CD4-positive, alpha-beta T cell (primary cell): ENCODE measurements at regions not wholly inside any gene's neighbourhood (a gene's known extent, or its start where the extent isn't known, plus 50 kb on each side); places are given as distances from the start of the nearest gene placed in this dataset.

ENCODE experiments used
- ATAC-seq: fragments of 200-7000 bp; cut with Tn5 transposase; one replicate; pipeline ENCODE4 v1.10.0; 2022; ENCODE audit warnings: mild to moderate bottlenecking; ENCODE audit not compliant: poor library complexity
- CTCF ChIA-PET: fragments of 350-600 bp; sonication (Branson Sonifier 250); formaldehyde crosslinking; loops from one replicate; lab custom pipeline; 2021; ENCODE audit warnings: antibody characterized with exemption, inconsistent platforms; lab: Charles Lee
- POLR2A ChIA-PET: fragments of 350-600 bp; sonication (Branson Sonifier 250); formaldehyde crosslinking; loops from one replicate; lab custom pipeline; 2021; ENCODE audit warnings: antibody characterized with exemption, inconsistent platforms; lab: Charles Lee
- DNase-seq, 14 experiments: peaks; one replicate each; pipeline ENCODE4 v3.0.0-alpha.2; 2013 to 2020; ENCODE audit warnings: mixed read lengths in 2 of 14
- H3K27ac ChIP-seq, 2 donors: one replicate each; pipeline versions ENCODE4 v1.5.1 to v1.7.0; 2013; ENCODE audit warnings: low read length in 2 of 2, low read depth in 1 of 2, mild to moderate bottlenecking in 1 of 2
- H3K27me3 ChIP-seq, 2 experiments: 1 replicate in 1 of 2; 2 replicates in 1 of 2; pipeline versions ENCODE4 v1.6.1 to v1.7.0; 2013; ENCODE audit warnings: low read length in 2 of 2, control low read depth in 1 of 2, mild to moderate bottlenecking in 1 of 2, moderate library complexity in 1 of 2; ENCODE audit not compliant: insufficient read depth in 2 of 2, control insufficient read depth in 1 of 2
- H3K36me3 ChIP-seq: one replicate; pipeline ENCODE4 v1.6.1; 2013; ENCODE audit warnings: low read length, control low read depth; ENCODE audit not compliant: insufficient read depth
- H3K4me1 ChIP-seq: one replicate; pipeline ENCODE4 v1.6.1; 2013; ENCODE audit warnings: low read length, control low read depth; ENCODE audit not compliant: insufficient read depth
- H3K4me3 ChIP-seq: one replicate; pipeline ENCODE4 v1.5.1; 2013; ENCODE audit warnings: mild to moderate bottlenecking, low read length, moderate library complexity
- H3K9me3 ChIP-seq, 2 experiments: 1 replicate in 1 of 2; 2 replicates in 1 of 2; pipeline versions ENCODE4 v1.6.1 to v1.7.0; 2013; ENCODE audit warnings: low read length in 2 of 2, mild to moderate bottlenecking in 2 of 2, control low read depth in 1 of 2, moderate library complexity in 1 of 2; ENCODE audit not compliant: control insufficient read depth in 1 of 2, insufficient read depth in 1 of 2
- H3K27ac Mint-ChIP-seq: one replicate; pipeline ENCODE4 v1.8.0; 2020; ENCODE audit warnings: mixed read lengths
- H3K27me3 Mint-ChIP-seq: one replicate; pipeline ENCODE4 v1.8.0; 2021; ENCODE audit warnings: mixed read lengths
- H3K36me3 Mint-ChIP-seq: one replicate; pipeline ENCODE4 v1.8.0; 2021; ENCODE audit warnings: low read depth, mixed read lengths
- H3K4me1 Mint-ChIP-seq: one replicate; pipeline ENCODE4 v1.8.0; 2021; ENCODE audit warnings: low read depth, mixed read lengths
- H3K4me3 Mint-ChIP-seq: one replicate; pipeline ENCODE4 v1.8.0; 2020; ENCODE audit warnings: mild to moderate bottlenecking, mixed read lengths
- H3K9me3 Mint-ChIP-seq: one replicate; pipeline ENCODE4 v1.8.0; 2020; ENCODE audit warnings: mixed read lengths
- CTCF ChIP-seq: fragments of 200-600 bp; IDR thresholded peaks from one replicate; pipeline ENCODE4 v1.8.0; 2022; ENCODE audit warnings: antibody characterized with exemption, mild to moderate bottlenecking
- intact Hi-C, 2 experiments: fragments of 100-400 bp; cut with DNase I in 1 of 2; cut with micrococcal nuclease in 1 of 2; formaldehyde crosslinking; loops; one replicate each; pipeline versions ENCODE4 v1.15.1 to v1.9.0; 2023 to 2025; cut with DNase I, micrococcal nuclease

- CTCF ChIA-PET, result no interaction called here
- peaks cover 8% of the 10 kb centered on the region for H3K9me3 Mint-ChIP-seq
Observed at GRCh38 chr9:23229890-23230317, 596.1 kb downstream of the ELAVL2 start.

GRCh38 chr9:23232831-23233230 lies 593.2 kb downstream of the ELAVL2 start:
- no peak overlapping the region for H3K4me3 Mint-ChIP-seq
- DNase-seq, result no peak

More at GRCh38 chr9:23229890-23230317, 596.1 kb downstream of the ELAVL2 start:
- intact Hi-C loops, result no loop called here
- ATAC-seq (no peak), DNase-seq (no peak)
- Histone ChIP-seq H3K36me3 (no peaks in the 10 kb centered on the region), H3K27ac (no peak overlapping the region), H3K4me1 (no peaks in the 10 kb centered on the region), H3K9me3 (peaks cover 0 to 8% of the 10 kb centered on the region in 2 experiments), H3K4me3 (no peak overlapping the region), H3K27me3 (no peaks in the 10 kb centered on the region)
- POLR2A ChIA-PET, result no interaction called here
- no peak overlapping the region for H3K27ac Mint-ChIP-seq
- no peak for TF ChIP-seq CTCF
- no peaks in the 10 kb centered on the region for H3K4me1 Mint-ChIP-seq
- H3K27me3 Mint-ChIP-seq, result no peaks in the 10 kb centered on the region
- H3K36me3 Mint-ChIP-seq, result no peaks in the 10 kb centered on the region
- H3K4me3 Mint-ChIP-seq, result no peak overlapping the region

GRCh38 chr9:23243523-23243922 lies 582.5 kb downstream of the ELAVL2 start:
- CTCF ChIA-PET, result no interaction called here
- no peak for TF ChIP-seq CTCF
- no peak overlapping the region for H3K4me3 Mint-ChIP-seq

More at GRCh38 chr9:23232831-23233230, 593.2 kb downstream of the ELAVL2 start:
- intact Hi-C loops, result no loop called here
- no peaks in the 10 kb centered on the region for H3K4me1 ChIP-seq
- Mint-ChIP-seq H3K27ac (no peak overlapping the region), H3K27me3 (no peaks in the 10 kb centered on the region), H3K4me1 (no peaks in the 10 kb centered on the region), H3K9me3 (peaks cover 6% of the 10 kb centered on the region), H3K36me3 (no peaks in the 10 kb centered on the region)
- H3K27ac ChIP-seq, result no peak overlapping the region
- H3K9me3 ChIP-seq, result peaks cover 0 to 8% of the 10 kb centered on the region in 2 experiments
- no peaks in the 10 kb centered on the region for H3K36me3 ChIP-seq
- POLR2A ChIA-PET, result no interaction called here
- CTCF ChIA-PET, result no interaction called here
- no peak for TF ChIP-seq CTCF
- no peaks in the 10 kb centered on the region for H3K27me3 ChIP-seq
- no peak for ATAC-seq
- no peak overlapping the region for H3K4me3 ChIP-seq

More at GRCh38 chr9:23243523-23243922, 582.5 kb downstream of the ELAVL2 start:
- no peak for DNase-seq
- POLR2A ChIA-PET, result no interaction called here
- Histone ChIP-seq H3K4me3 (no peak overlapping the region), H3K4me1 (no peaks in the 10 kb centered on the region), H3K27me3 (no peaks in the 10 kb centered on the region), H3K27ac (no peak overlapping the region), H3K36me3 (no peaks in the 10 kb centered on the region), H3K9me3 (peaks cover 0 to 12% of the 10 kb centered on the region in 2 experiments)
- Mint-ChIP-seq H3K9me3 (peaks cover 16% of the 10 kb centered on the region), H3K27ac (no peak overlapping the region), H3K4me1 (no peaks in the 10 kb centered on the region), H3K36me3 (no peaks in the 10 kb centered on the region), H3K27me3 (no peaks in the 10 kb centered on the region)
- ATAC-seq, result no peak
- intact Hi-C loops, result no loop called here
